ENCODE measurements at regions not wholly inside any gene's neighbourhood (a gene's known extent, or its start where the extent isn't known, plus 50 kb on each side); places are given as distances from the start of the nearest gene placed in this dataset.

DNA sequence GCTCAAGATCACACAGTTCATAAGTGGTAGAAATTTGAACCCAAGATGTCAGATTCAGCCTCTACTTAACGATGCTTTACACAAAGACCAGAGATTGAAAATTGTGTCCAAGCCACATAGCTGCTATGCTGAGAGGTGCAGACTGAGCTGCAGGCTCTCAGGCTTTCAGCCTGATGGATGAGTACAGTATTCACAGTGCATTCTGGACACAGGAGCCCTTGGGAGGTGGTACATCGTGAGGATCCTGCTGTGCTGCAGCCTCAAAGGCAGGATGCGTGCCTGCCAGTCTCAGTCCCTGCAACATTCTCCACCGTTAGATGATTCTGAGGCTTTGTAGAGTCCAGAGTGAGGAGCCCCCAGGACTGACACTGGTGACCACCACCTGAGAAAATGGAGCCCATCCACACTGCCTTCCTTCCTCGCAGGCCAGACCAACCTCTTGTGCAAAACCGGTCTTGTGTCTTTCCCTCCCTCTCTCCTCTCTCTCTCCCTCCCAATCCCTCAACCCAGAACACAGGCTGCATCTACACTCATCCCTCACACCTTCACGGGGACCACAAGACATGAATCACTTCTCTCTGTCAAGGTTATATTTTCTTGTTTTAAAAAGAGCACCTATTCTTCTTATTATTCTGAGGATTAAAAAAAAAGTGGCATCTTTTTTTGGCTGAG is 203.4 kb upstream of the ZNF507 start:
- DNase-seq: no peak

- no peak for DNase-seq
Observed at GRCh38 chr19:32146664-32147063, 198.7 kb upstream of the ZNF507 start.

DNA sequence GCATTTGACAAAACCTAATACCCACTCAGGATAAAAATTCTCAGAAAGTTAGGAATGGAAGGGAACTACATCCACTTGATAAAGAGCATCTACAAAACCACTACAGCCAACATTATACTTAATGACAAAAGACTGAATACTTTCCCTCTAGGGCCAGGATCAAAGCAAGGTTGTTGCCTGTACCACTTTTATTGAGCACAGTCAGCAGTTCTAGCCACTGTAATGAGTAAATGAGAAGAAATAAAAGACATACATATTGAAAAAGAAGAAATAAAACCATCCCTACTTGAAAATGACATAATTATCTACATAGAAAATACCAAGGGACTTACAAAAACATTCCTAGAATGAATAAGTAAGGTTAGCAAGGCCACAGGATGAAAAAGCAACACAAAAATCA is 194.8 kb upstream of the ZNF507 start:
- DNase-seq: no peak

- DNase-seq: no peak
Observed at GRCh38 chr19:32154418-32154817, 191.0 kb upstream of the ZNF507 start.

GRCh38 chr19:32164384-32164992 is 180.9 kb upstream of the ZNF507 start:
- DNase-seq: no peak

DNA sequence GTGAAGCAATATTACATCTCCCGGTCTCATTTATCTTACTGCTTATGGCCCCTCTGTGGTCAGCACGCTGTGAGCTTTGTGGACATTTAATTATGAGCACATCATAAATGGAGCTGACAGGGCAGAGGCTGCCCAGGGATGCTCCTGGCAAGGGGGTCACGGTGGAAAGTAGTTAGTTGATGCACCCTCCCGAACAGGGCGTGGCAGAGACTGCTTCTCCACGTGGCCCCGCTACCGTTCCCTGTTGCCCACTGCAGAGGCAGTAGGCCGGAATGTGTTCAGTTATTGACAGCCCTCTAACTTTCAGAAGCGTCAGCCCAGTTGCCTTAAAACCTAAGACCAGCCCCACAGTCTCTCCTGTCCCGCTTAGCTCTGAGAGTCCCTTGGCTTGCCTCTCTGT is 180.3 kb upstream of the ZNF507 start:
- no peak for DNase-seq

GRCh38 chr19:32165750-32166149 is 179.7 kb upstream of the ZNF507 start:
- no peak for DNase-seq

- DNase-seq: no peak
Observed at GRCh38 chr19:32166238-32166637, 179.2 kb upstream of the ZNF507 start.

DNA sequence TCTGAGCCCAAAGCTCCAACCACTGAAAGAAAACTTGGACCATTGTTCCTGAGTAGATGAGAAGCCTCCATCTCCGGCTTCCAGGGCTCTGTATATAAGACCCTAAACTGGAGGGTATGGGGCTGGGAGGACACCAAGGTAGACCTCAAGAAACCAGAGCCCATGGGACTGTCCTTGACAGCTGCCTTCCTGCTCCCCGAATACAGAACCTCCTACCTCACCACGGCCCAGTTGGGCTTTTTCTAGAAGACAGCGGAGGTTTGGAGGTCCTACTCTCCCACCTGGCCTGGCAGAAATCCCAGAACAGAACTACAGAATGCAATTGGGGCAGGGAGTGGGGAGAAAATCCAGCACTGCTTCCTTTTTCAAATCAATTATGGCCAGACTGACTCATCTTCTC is 177.3 kb upstream of the ZNF507 start:
- no peak for DNase-seq

- no peak for DNase-seq
Observed at GRCh38 chr19:32168606-32169005, 176.8 kb upstream of the ZNF507 start.

DNA sequence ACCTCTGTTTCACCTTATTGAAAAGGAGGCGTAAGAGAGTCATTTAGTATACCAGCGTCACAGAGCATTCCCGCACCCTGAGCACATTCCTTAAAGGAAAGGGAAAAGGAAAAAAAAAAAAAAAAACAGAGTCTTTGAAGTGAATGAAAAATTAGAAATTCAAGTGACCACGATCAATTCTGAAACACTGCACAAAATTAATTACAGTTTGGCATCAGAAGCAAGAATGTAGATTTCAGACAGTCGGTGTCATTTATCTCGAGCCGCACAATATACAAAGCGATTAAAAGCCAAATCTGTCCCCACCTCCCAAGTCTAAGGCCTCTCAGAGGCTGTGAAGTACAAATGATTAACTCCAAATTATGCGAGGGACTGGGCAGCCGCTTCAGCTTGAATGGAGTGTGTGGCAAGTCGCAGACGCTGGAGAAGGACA is 173.7 kb upstream of the ZNF507 start:
- peak; percentile 53 for DNase-seq

GRCh38 chr19:32172566-32173160 is 172.7 kb upstream of the ZNF507 start:
- DNase-seq: peak; percentile 54

- no peak for DNase-seq
Observed at GRCh38 chr19:32173836-32174235, 171.6 kb upstream of the ZNF507 start.

DNA sequence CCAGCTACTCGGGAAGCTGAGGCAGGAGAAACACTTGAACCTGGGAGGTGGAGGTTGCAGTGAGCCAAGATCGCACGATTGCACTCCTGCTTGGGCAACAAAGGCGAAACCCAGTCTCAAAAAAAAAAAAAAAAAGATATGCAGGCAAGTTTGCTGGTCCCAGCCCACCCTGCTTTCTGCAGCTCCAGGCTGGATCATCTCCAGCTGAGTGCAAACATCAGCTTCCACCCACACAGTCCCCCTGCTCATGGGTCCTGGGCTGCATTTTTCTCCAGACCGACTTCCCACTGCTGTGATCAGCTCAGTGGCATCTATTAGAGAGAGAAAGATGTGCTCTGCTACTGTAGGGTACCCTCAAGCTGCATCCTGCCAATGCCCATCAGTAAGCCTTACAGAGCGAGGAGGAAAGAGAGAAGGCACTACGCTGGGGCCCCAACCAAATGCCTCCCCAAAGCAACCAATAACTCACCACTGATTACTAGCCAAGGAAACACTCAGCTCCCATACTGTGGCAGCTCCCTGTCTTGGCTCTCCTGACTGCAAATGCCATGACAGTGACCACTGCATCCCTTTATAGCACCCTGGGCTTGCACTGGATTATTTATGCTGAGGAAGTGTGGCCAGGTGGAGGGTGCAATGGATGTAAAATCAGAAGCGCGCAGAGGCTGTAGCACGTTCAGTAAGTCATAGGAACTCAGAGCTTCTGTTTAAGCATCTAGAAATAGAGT is 170.9 kb upstream of the ZNF507 start:
- no peak for DNase-seq

DNA sequence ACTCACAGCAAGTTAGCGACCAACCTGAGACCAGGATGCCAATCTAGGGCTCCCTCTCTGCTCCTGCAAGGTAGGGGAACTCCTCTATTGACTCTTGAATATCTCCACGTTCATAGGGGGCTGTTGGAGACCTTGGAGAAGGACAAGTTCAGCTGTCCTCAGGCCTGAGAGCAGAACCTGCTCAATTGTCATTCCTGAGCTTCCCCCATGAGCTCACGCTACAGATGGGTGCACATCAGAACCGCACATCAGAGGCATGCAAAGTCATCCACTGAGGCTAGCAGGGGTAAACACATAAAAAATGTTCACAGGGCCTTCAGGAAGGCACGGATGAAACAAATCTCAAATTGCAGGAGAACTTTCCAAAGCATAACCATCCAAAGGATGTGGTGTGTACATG is 168.8 kb upstream of the ZNF507 start:
- DNase-seq: no peak

GRCh38 chr19:32177686-32178085 is 167.7 kb upstream of the ZNF507 start:
- no peak for DNase-seq

DNA sequence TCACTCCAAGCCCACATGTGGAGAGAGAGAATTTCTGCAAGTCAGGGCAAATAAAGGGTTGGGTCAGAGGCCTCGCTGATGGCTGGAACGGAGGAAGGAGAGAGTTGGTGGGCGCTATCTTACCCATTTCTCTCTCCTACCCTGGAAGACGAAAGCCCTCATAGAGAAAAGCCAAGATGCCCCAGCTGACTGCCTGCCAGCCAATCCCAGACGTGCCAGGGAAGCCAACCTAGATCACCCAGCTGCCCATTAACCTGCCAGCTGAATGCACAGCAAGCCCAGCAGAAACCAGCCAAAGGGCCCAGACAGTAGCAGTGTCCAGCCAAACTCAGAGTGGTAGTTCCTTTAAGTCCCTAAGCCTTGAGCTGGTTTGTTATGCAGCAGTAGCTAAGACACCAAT is 167.0 kb upstream of the ZNF507 start:
- no peak for DNase-seq

GRCh38 chr19:32178956-32179355 is 166.5 kb upstream of the ZNF507 start:
- DNase-seq: no peak

DNA sequence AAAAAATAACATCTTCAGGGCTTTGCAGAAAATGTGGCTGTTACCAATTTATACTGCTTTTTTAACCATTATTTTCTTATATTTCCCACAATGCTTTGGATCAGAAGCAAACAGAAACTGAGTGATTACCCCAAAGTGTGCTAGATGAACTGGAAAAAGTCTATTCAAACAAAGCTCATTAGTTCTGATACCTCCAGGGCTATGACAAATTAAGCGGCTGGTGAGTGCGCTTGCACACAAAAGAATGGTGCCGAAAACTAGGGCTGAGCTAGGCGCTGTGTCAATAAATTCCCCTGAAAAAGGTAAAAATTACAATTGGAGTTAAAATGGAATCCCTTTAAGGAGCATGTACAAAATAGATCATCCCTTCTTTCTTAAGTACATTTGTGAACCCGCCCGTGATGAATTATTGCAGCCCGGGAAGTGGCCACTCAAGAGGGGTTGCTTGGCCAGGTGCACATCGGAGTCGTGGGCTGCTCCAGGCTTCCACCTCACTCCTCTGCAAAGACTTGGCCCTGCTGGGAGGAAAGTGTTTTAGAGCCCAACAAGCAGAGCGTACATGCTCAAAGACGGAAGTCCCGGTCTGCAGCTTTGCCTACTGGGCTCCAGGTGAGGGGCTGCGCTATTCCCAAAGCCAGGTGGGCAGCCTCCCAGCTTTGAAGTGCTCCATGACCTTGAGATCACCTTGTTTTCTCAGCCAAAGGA is 164.0 kb upstream of the ZNF507 start:
- peak; percentile 68 for DNase-seq

GRCh38 chr19:32186542-32187330 is 158.7 kb upstream of the ZNF507 start:
- no peak for DNase-seq

DNA sequence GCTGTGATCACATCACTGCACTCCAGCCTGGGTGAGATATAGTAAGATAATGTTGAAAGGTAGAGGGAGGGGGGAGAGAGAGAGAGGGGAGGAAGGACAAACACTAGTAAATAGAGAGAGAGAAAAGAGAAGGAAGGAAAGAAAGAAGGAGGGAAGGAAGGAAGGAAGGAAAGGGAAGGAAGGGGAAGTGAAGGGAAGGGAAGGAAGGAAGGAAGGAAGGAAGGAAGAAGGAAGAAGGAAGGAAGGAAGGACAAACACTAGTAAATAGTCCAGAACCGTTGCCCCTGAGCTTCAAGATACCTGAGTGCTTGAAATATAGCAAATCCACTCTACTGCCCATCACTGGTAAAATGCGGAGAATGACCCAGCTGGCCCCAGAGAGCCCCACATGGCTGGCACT is 156.5 kb upstream of the ZNF507 start:
- no peak for DNase-seq

- DNase-seq: no peak
Observed at GRCh38 chr19:32189956-32190706, 155.3 kb upstream of the ZNF507 start.

Measured in retina (tissue), 1 donor.